H1 (cell line): ENCODE measurements at regions not wholly inside any gene's neighbourhood (a gene's known extent, or its start where the extent isn't known, plus 50 kb on each side); places are given as distances from the start of the nearest gene placed in this dataset.

Source experiments
- CTCF ChIA-PET: fragments of 300-600 bp; sonication (Branson Sonifier 250); formaldehyde crosslinking; loops from one replicate; lab custom pipeline; 2021; ENCODE audit not compliant: partially characterized antibody; lab: Charles Lee
- POLR2A ChIA-PET: fragments of 300-600 bp; sonication (Branson Sonifier 250); formaldehyde crosslinking; loops from one replicate; lab custom pipeline; 2021; ENCODE audit warnings: inconsistent platforms; ENCODE audit not compliant: partially characterized antibody; lab: Charles Lee
- DNase-seq, 2 experiments: peaks; one replicate each; pipeline versions ENCODE4 v3.0.0 to v3.0.0-alpha.2; 2010 to 2022; ENCODE audit warnings: low spot score in 2 of 2, low read depth in 1 of 2, mixed read lengths in 1 of 2
- FAIRE-seq: peaks from 2 replicates; lab custom pipeline; 2011; peaks lifted over from hg19 to GRCh38; lab: Jason Lieb, UNC
- H2AFZ ChIP-seq: 2 replicates; pipeline ENCODE4 v1.8.1; 2012; ENCODE audit warnings: low read length, inconsistent platforms
- H2AK5ac ChIP-seq: 2 replicates; pipeline ENCODE4 v1.6.1; 2013; ENCODE audit warnings: low read depth, low read length
- H2BK120ac ChIP-seq: replicated peaks from 2 replicates; pipeline ENCODE3; 2013; ENCODE audit warnings: low read depth, low read length, inconsistent platforms
- H2BK12ac ChIP-seq: 2 replicates; pipeline ENCODE4 v1.6.1; 2013; ENCODE audit warnings: low read depth, low read length
- H2BK15ac ChIP-seq: 2 replicates; pipeline ENCODE4 v1.6.1; 2013; ENCODE audit warnings: low read length
- H2BK20ac ChIP-seq: 2 replicates; pipeline ENCODE4 v1.6.1; 2013; ENCODE audit warnings: low read length
- H2BK5ac ChIP-seq: 2 replicates; pipeline ENCODE4 v1.6.1; 2013; ENCODE audit warnings: low read depth, low read length
- H3K14ac ChIP-seq: 2 replicates; pipeline ENCODE4 v1.6.1; 2013; ENCODE audit warnings: inconsistent platforms; ENCODE audit not compliant: insufficient read length
- H3K18ac ChIP-seq: 2 replicates; pipeline ENCODE4 v1.6.1; 2013; ENCODE audit warnings: low read length; ENCODE audit errors: extremely low read depth
- H3K23ac ChIP-seq: 2 replicates; pipeline ENCODE4 v1.6.1; 2013; ENCODE audit warnings: inconsistent platforms; ENCODE audit not compliant: insufficient read length
- H3K23me2 ChIP-seq: 2 replicates; pipeline ENCODE4 v1.6.1; 2013; ENCODE audit warnings: low read depth, low read length
- H3K27ac ChIP-seq: 2 replicates; pipeline ENCODE4 v1.6.1; 2011; ENCODE audit warnings: low read depth, low read length, inconsistent platforms
- H3K27me3 ChIP-seq, 4 experiments: replicated peaks in 1 of 4; 1 replicate in 1 of 4; 2 replicates in 3 of 4; pipeline versions ENCODE4 v1.6.1 to v1.8.1; 2011 to 2013; ENCODE audit warnings: low read length in 3 of 4, mild to moderate bottlenecking in 3 of 4, inconsistent platforms in 2 of 4, mixed read lengths in 2 of 4, moderate library complexity in 1 of 4; ENCODE audit not compliant: control insufficient read depth in 3 of 4, insufficient read depth in 3 of 4; ENCODE audit errors: extremely low read depth in 1 of 4
- H3K36me3 ChIP-seq, 4 experiments: 2 replicates each; pipeline versions ENCODE4 v1.6.1 to v1.8.1; 2011 to 2013; ENCODE audit warnings: mild to moderate bottlenecking in 4 of 4, low read length in 3 of 4, moderate library complexity in 2 of 4, control low read depth in 1 of 4, inconsistent platforms in 1 of 4; ENCODE audit not compliant: insufficient read depth in 4 of 4, control insufficient read depth in 2 of 4
- H3K4ac ChIP-seq: replicated peaks from 2 replicates; pipeline ENCODE3; 2013; ENCODE audit warnings: low read length, low read depth, mixed read lengths, inconsistent platforms; ENCODE audit not compliant: insufficient read length
- H3K4me1 ChIP-seq, 4 experiments: replicated peaks in 1 of 4; 1 replicate in 1 of 4; 2 replicates in 3 of 4; pipeline versions ENCODE4 v1.6.1 to v1.8.1; 2011 to 2013; ENCODE audit warnings: low read length in 3 of 4, inconsistent platforms in 2 of 4, mixed read lengths in 1 of 4; ENCODE audit not compliant: insufficient read depth in 4 of 4, control insufficient read depth in 3 of 4
- H3K4me2 ChIP-seq, 2 experiments: 2 replicates each; pipeline versions ENCODE4 v1.6.1 to v1.8.1; 2011 to 2013; ENCODE audit warnings: low read depth in 2 of 2, low read length in 2 of 2, control low read depth in 1 of 2, inconsistent platforms in 1 of 2, mild to moderate bottlenecking in 1 of 2; ENCODE audit not compliant: insufficient read depth in 1 of 2
- H3K4me3 ChIP-seq, 4 experiments: fragments of 200-600, 300-600 bp in 1 of 4; sonication (generic), shearing (Covaris generic), sonication (Bioruptor Twin) in 1 of 4; 2 replicates each; pipeline versions ENCODE4 v1.5.1 to v1.8.1; 2011 to 2016; ENCODE audit warnings: low read length in 4 of 4, low read depth in 3 of 4, control low read depth in 2 of 4, inconsistent platforms in 2 of 4, mild to moderate bottlenecking in 2 of 4, mixed read lengths in 1 of 4, moderate library complexity in 1 of 4; ENCODE audit not compliant: insufficient read depth in 2 of 4; ENCODE audit errors: extremely low read depth in 1 of 4
- H3K56ac ChIP-seq: replicated peaks from 2 replicates; pipeline ENCODE3; 2013; ENCODE audit warnings: low read depth, mild to moderate bottlenecking, mixed read lengths, low read length, inconsistent platforms; ENCODE audit not compliant: insufficient read length
- H3K79me1 ChIP-seq: 2 replicates; pipeline ENCODE4 v1.6.1; 2013; ENCODE audit warnings: low read depth, low read length, control low read depth
- H3K79me2 ChIP-seq, 2 experiments: 2 replicates each; pipeline versions ENCODE4 v1.6.1 to v1.8.1; 2012 to 2013; ENCODE audit warnings: low read length in 2 of 2, mild to moderate bottlenecking in 2 of 2, inconsistent platforms in 1 of 2; ENCODE audit not compliant: insufficient read depth in 2 of 2, control insufficient read depth in 1 of 2
- H3K9ac ChIP-seq, 4 experiments: replicated peaks in 1 of 4; 1 replicate in 1 of 4; 2 replicates in 3 of 4; pipeline versions ENCODE4 v1.6.1 to v1.8.1; 2011 to 2013; ENCODE audit warnings: low read depth in 3 of 4, low read length in 3 of 4, control low read depth in 2 of 4, mild to moderate bottlenecking in 2 of 4, moderate library complexity in 2 of 4, inconsistent platforms in 1 of 4; ENCODE audit errors: extremely low read depth in 1 of 4
- H3K9me3 ChIP-seq, 2 experiments: 2 replicates each; pipeline versions ENCODE4 v1.6.1 to v1.8.1; 2012 to 2013; ENCODE audit warnings: mild to moderate bottlenecking in 2 of 2, moderate library complexity in 2 of 2, control low read depth in 1 of 2, inconsistent platforms in 1 of 2, low read depth in 1 of 2, low read length in 1 of 2, mixed read lengths in 1 of 2; ENCODE audit not compliant: insufficient read depth in 2 of 2
- H4K20me1 ChIP-seq, 2 experiments: replicated peaks in 1 of 2; 2 replicates each; pipeline versions ENCODE3 to v1.8.1; 2011 to 2013; ENCODE audit warnings: inconsistent platforms in 2 of 2, low read length in 2 of 2, mild to moderate bottlenecking in 1 of 2; ENCODE audit not compliant: insufficient read depth in 2 of 2, control insufficient read depth in 1 of 2
- H4K5ac ChIP-seq: 2 replicates; pipeline ENCODE4 v1.6.1; 2013; ENCODE audit warnings: low read length, low read depth, mixed read lengths, inconsistent platforms; ENCODE audit not compliant: insufficient read length
- H4K8ac ChIP-seq: 2 replicates; pipeline ENCODE4 v1.8.0; 2013; ENCODE audit warnings: mild to moderate bottlenecking, moderate library complexity, low read length, inconsistent platforms; ENCODE audit not compliant: insufficient read depth; ENCODE audit errors: extremely low read depth
- H4K91ac ChIP-seq: replicated peaks from 2 replicates; pipeline ENCODE3; 2013; ENCODE audit warnings: low read length, mixed read lengths, inconsistent platforms; ENCODE audit not compliant: insufficient read length
- CEBPB ChIP-seq: IDR thresholded peaks from 2 replicates; pipeline ENCODE4 v1.6.1; 2012; ENCODE audit warnings: low read depth, low read length
- CHD1 ChIP-seq: IDR thresholded peaks from 2 replicates; pipeline ENCODE4 v1.6.1; 2012; ENCODE audit warnings: low read depth, low read length, improper control_type of control experiment
- CHD2 ChIP-seq: IDR thresholded peaks from 2 replicates; pipeline ENCODE4 v1.6.1; 2012; ENCODE audit warnings: low read length, improper control_type of control experiment
- EZH2 ChIP-seq: fragments of 200-600 bp; sonication (generic); IDR thresholded peaks from 2 replicates; pipeline ENCODE4 v1.7.1; 2012; ENCODE audit warnings: low read depth, mild to moderate bottlenecking, moderate library complexity, low read length, inconsistent platforms; ENCODE audit not compliant: severe bottlenecking
- GTF2F1 ChIP-seq: IDR thresholded peaks from 2 replicates; pipeline ENCODE4 v1.6.1; 2012; ENCODE audit warnings: low read depth, low read length, improper control_type of control experiment, borderline replicate concordance
- KDM4A ChIP-seq: IDR thresholded peaks from one replicate; pipeline ENCODE4 v1.7.1; 2012; ENCODE audit warnings: low read depth, mild to moderate bottlenecking, moderate library complexity, low read length, inconsistent platforms; ENCODE audit not compliant: severe bottlenecking
- MAX ChIP-seq: IDR thresholded peaks from 2 replicates; pipeline ENCODE4 v1.6.1; 2012; ENCODE audit warnings: inconsistent platforms
- POLR2A ChIP-seq, 2 experiments: IDR thresholded peaks; 1 replicate in 1 of 2; 2 replicates in 1 of 2; pipeline ENCODE4 v1.6.1; 2011; ENCODE audit warnings: low read depth in 2 of 2, low read length in 2 of 2, mild to moderate bottlenecking in 2 of 2; ENCODE audit errors: control extremely low read depth in 1 of 2
- SIN3A ChIP-seq, 2 experiments: IDR thresholded peaks in 1 of 2; conservative IDR thresholded peaks in 1 of 2; 2 replicates each; pipeline ENCODE4 v1.6.1; 2011 to 2012; ENCODE audit warnings: low read length in 2 of 2, improper control_type of control experiment in 1 of 2, low read depth in 1 of 2, mild to moderate bottlenecking in 1 of 2
- SIX5 ChIP-seq: IDR thresholded peaks from 2 replicates; pipeline ENCODE4 v1.6.1; 2011; ENCODE audit warnings: mild to moderate bottlenecking, low read depth, low read length
- SP1 ChIP-seq: IDR thresholded peaks from 2 replicates; pipeline ENCODE4 v1.6.1; 2011; ENCODE audit warnings: low read depth, low read length
- WGBS, 2 experiments: shearing (Covaris generic) in 1 of 2; methylation state at CpG; one replicate each; pipeline versions ENCODE4 v1.1.6 to v1.1.7; 2013 to 2015; ENCODE audit warnings: low lambda C conversion rate in 2 of 2, mixed read lengths in 2 of 2, inconsistent platforms in 1 of 2, low coverage in 1 of 2, missing lambda C conversion rate in 1 of 2; ENCODE audit not compliant: insufficient replicate concordance in 2 of 2, insufficient coverage in 1 of 2, insufficient read length in 1 of 2; ENCODE audit errors: extremely low coverage in 1 of 2, missing lambda C conversion rate in 1 of 2; 5-methylcytosine and 5-hydroxymethylcytosine counted together
- TF ChIP-seq, protein P1 (sequence below): IDR thresholded peaks from 2 replicates; pipeline ENCODE4 v1.6.1; 2011; ENCODE audit warnings: low read depth, mild to moderate bottlenecking, low read length; ENCODE audit not compliant: insufficient read depth
- TF ChIP-seq, protein P2 (sequence below): IDR thresholded peaks from 2 replicates; pipeline ENCODE4 v1.6.1; 2012; ENCODE audit warnings: low read length, inconsistent platforms

DNA sequence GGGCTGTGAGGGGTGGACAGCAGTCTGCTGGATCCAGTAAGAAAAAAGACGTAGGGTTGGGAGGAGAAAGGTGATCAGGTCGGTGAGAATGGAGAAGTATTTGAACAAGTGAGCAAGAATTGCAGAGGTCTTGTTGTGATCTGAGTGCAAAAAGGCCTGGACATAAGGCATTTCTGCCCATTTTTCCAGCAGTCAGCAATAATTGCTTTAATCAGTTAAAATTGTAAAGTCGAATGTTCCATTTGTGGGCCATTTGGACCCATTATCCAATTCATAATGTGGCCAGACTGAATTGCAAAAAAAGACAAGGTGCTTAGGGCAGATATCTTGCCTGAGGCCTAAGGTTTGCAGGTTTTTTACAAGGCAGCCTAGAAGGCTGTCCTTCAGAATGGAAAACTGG lies 86.1 kb downstream of the ZNF737 start:
- Histone ChIP-seq H4K5ac (no peak overlapping the region), H3K14ac (no peak overlapping the region), H4K8ac (no peak overlapping the region), H3K27me3 (no peaks in the 10 kb centered on the region), H2AFZ (no peak overlapping the region), H3K4me3 (no peak overlapping the region), H2AK5ac (no peak overlapping the region), H2BK120ac (no peak overlapping the region), H3K23me2 (peaks cover 2% of the 10 kb centered on the region; the same call in 1 of the 2 replicates), H2BK12ac (no peak overlapping the region), H3K36me3 (no peaks in the 10 kb centered on the region), H3K9ac (no peak overlapping the region), H3K4me2 (no peak overlapping the region), H2BK5ac (no peak overlapping the region), H3K9me3 (no peaks in the 10 kb centered on the region), H3K79me2 (no peaks in the 10 kb centered on the region), H2BK15ac (no peak overlapping the region), H3K79me1 (no peaks in the 10 kb centered on the region), H2BK20ac (no peak overlapping the region), H3K4me1 (0 out of 7 replicates have a peak, but pooled peaks cover 0 to 3% (median 0%) of the 10 kb centered on the region in 4 experiments), H3K18ac (no peak overlapping the region), H4K20me1 (no peaks in the 10 kb centered on the region), H3K27ac (no peak overlapping the region), H3K56ac (no peak overlapping the region), H3K23ac (no peak overlapping the region), H4K91ac (no peak overlapping the region), H3K4ac (no peak overlapping the region)
- FAIRE-seq (no peak), DNase-seq (no peak)
- 83 to 100% methylated on average over 2 to 3 of the region's 3 CpGs for WGBS, 2 experiments
- ChIA-PET CTCF (interaction anchor here (0.8 to 1.3 kb wide), 4 partner anchors 9 to 123 kb away, joined by 3 to 4 read pairs (median 3); no protein-coding TSS in a partner anchor), POLR2A (interaction anchor here (1.3 kb wide), 1 partner anchor 55 kb away, joined by 5 read pairs; no protein-coding TSS in a partner anchor)
- no peak for TF ChIP-seq CEBPB
- TF ChIP-seq, protein P1, sequence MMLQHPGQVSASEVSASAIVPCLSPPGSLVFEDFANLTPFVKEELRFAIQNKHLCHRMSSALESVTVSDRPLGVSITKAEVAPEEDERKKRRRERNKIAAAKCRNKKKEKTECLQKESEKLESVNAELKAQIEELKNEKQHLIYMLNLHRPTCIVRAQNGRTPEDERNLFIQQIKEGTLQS: no peak
- TF ChIP-seq POLR2A (IDR thresholded peaks at IDR 0.05; ENCODE audit: control extremely low read depth in 1 of 2, low read depth in 2 of 2, low read length in 2 of 2): no peak
- TF ChIP-seq GTF2F1: no peak
- TF ChIP-seq CHD2: no peak
- TF ChIP-seq MAX: no peak
- TF ChIP-seq SIN3A (conservative IDR thresholded peaks at IDR 0.05 in 1 of 2, IDR thresholded peaks at IDR 0.05 in 1 of 2; ENCODE audit: low read depth in 1 of 2, low read length in 2 of 2): no peak
- TF ChIP-seq EZH2: no peak
- TF ChIP-seq SIX5: no peak
- no peak for TF ChIP-seq KDM4A
- TF ChIP-seq SP1: no peak
- TF ChIP-seq, protein P2, sequence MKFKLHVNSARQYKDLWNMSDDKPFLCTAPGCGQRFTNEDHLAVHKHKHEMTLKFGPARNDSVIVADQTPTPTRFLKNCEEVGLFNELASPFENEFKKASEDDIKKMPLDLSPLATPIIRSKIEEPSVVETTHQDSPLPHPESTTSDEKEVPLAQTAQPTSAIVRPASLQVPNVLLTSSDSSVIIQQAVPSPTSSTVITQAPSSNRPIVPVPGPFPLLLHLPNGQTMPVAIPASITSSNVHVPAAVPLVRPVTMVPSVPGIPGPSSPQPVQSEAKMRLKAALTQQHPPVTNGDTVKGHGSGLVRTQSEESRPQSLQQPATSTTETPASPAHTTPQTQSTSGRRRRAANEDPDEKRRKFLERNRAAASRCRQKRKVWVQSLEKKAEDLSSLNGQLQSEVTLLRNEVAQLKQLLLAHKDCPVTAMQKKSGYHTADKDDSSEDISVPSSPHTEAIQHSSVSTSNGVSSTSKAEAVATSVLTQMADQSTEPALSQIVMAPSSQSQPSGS: no peak
- TF ChIP-seq CHD1: no peak
